ENCODE measurements at regions not wholly inside any gene's neighbourhood (a gene's known extent, or its start where the extent isn't known, plus 50 kb on each side); places are given as distances from the start of the nearest gene placed in this dataset.

GRCh38 chr12:98188650-98189077 lies 326.7 kb upstream of the TMPO start:
- Histone ChIP-seq H3K4me3 (no peak overlapping the region), H3K4me1 (no peaks in the 10 kb centered on the region), H3K36me3 (no peaks in the 10 kb centered on the region), H3K27me3 (no peaks in the 10 kb centered on the region), H3K9me3 (no peaks in the 10 kb centered on the region), H3K27ac (no peak overlapping the region)
- intact Hi-C loops (cut with DNase I; ENCODE audit: low total_unique reads) (no loop called here), in situ Hi-C loops (cut with MboI; ENCODE audit: low sequenced_read_pairs in 4 of 4) (no loop called here)
- no peak for DNase-seq
- TF ChIP-seq POLR2A (IDR thresholded peaks at IDR 0.05), result no peak
- no peak for TF ChIP-seq CTCF (IDR thresholded peaks at IDR 0.05 in 4 of 5, conservative IDR thresholded peaks at IDR 0.05 in 1 of 5)
- no peak for ATAC-seq

GRCh38 chr12:98194591-98194990 lies 320.8 kb upstream of the TMPO start:
- in situ Hi-C loops (cut with MboI; ENCODE audit: low sequenced_read_pairs in 4 of 4), result no loop called here
- no peak overlapping the region for H3K27ac ChIP-seq
- no peak overlapping the region for H3K4me3 ChIP-seq
- no peaks in the 10 kb centered on the region for H3K4me1 ChIP-seq
- H3K36me3 ChIP-seq, result no peaks in the 10 kb centered on the region
- TF ChIP-seq CTCF (IDR thresholded peaks at IDR 0.05 in 4 of 5, conservative IDR thresholded peaks at IDR 0.05 in 1 of 5), result no peak
- no peak for TF ChIP-seq POLR2A (IDR thresholded peaks at IDR 0.05)
- ATAC-seq (no peak), DNase-seq (no peak)
- H3K9me3 ChIP-seq, result no peaks in the 10 kb centered on the region
- no peaks in the 10 kb centered on the region for H3K27me3 ChIP-seq
- intact Hi-C loops (cut with DNase I; ENCODE audit: low total_unique reads), result no loop called here

- TF ChIP-seq POLR2A (IDR thresholded peaks at IDR 0.05) (no peak), CTCF (IDR thresholded peaks at IDR 0.05 in 4 of 5, conservative IDR thresholded peaks at IDR 0.05 in 1 of 5) (no peak)
- in situ Hi-C loops (cut with MboI; ENCODE audit: low sequenced_read_pairs in 4 of 4), result no loop called here
- Histone ChIP-seq H3K9me3 (no peaks in the 10 kb centered on the region), H3K27me3 (no peaks in the 10 kb centered on the region), H3K36me3 (no peaks in the 10 kb centered on the region), H3K4me1 (no peaks in the 10 kb centered on the region), H3K4me3 (no peak overlapping the region), H3K27ac (no peak overlapping the region)
- DNase-seq (no peak), ATAC-seq (no peak)
- intact Hi-C loops (cut with DNase I; ENCODE audit: low total_unique reads), result no loop called here
These were observed 317.0 kb upstream of the TMPO start for GRCh38 chr12:98198261-98198982.

- H3K36me3 ChIP-seq, result no peaks in the 10 kb centered on the region
- H3K9me3 ChIP-seq, result no peaks in the 10 kb centered on the region
- no peaks in the 10 kb centered on the region for H3K4me1 ChIP-seq
- intact Hi-C loops (cut with DNase I; ENCODE audit: low total_unique reads), result no loop called here
- DNase-seq (no peak), ATAC-seq (no peak)
- no peak overlapping the region for H3K4me3 ChIP-seq
- in situ Hi-C loops (cut with MboI; ENCODE audit: low sequenced_read_pairs in 4 of 4), result no loop called here
- no peaks in the 10 kb centered on the region for H3K27me3 ChIP-seq
- no peak overlapping the region for H3K27ac ChIP-seq
- no peak for TF ChIP-seq CTCF (IDR thresholded peaks at IDR 0.05 in 4 of 5, conservative IDR thresholded peaks at IDR 0.05 in 1 of 5)
- TF ChIP-seq POLR2A (IDR thresholded peaks at IDR 0.05), result no peak
These were observed 306.6 kb upstream of the TMPO start for GRCh38 chr12:98208816-98209215.
